GM12864 (cell line): ENCODE measurements at regions not wholly inside any gene's neighbourhood (a gene's known extent, or its start where the extent isn't known, plus 50 kb on each side); places are given as distances from the start of the nearest gene placed in this dataset.

Source experiments
- DNase-seq: peaks from one replicate; pipeline ENCODE4 v3.0.0-alpha.2; 2011; ENCODE audit warnings: low read depth
- H3K4me3 ChIP-seq: 2 replicates; pipeline ENCODE4 v1.5.1; 2011; ENCODE audit warnings: mild to moderate bottlenecking, low read depth, low read length, control low read depth
- CTCF ChIP-seq: IDR thresholded peaks from 2 replicates; pipeline ENCODE4 v1.5.1; 2011; ENCODE audit warnings: low read depth, mild to moderate bottlenecking, moderate library complexity, low read length, control low read depth, inconsistent platforms; ENCODE audit errors: missing control alignments

GRCh38 chr1:14233510-14233909, 365.0 kb upstream of the KAZN start:
- H3K4me3 ChIP-seq, result no peak overlapping the region
- no peak for DNase-seq
- TF ChIP-seq CTCF, result no peak

- TF ChIP-seq CTCF, result no peak
- DNase-seq, result no peak
- no peak overlapping the region for H3K4me3 ChIP-seq
Observed at GRCh38 chr1:14236097-14236496, 362.4 kb upstream of the KAZN start.

GRCh38 chr1:14238472-14239307, 359.8 kb upstream of the KAZN start:
- TF ChIP-seq CTCF, result no peak
- DNase-seq, result no peak
- no peak overlapping the region for H3K4me3 ChIP-seq

- H3K4me3 ChIP-seq, result no peak overlapping the region
- TF ChIP-seq CTCF, result no peak
- no peak for DNase-seq
Observed at GRCh38 chr1:14240265-14240664, 358.2 kb upstream of the KAZN start.

GRCh38 chr1:14242123-14242522, 356.4 kb upstream of the KAZN start:
- no peak for TF ChIP-seq CTCF
- no peak overlapping the region for H3K4me3 ChIP-seq

GRCh38 chr1:14242870-14243269, 355.6 kb upstream of the KAZN start:
- no peak for TF ChIP-seq CTCF
- DNase-seq, result no peak
- H3K4me3 ChIP-seq, result no peak overlapping the region

More at GRCh38 chr1:14242123-14242522, 356.4 kb upstream of the KAZN start:
- no peak for DNase-seq

- H3K4me3 ChIP-seq, result no peak overlapping the region
- no peak for DNase-seq
- no peak for TF ChIP-seq CTCF
Observed at GRCh38 chr1:14245954-14246353, 352.5 kb upstream of the KAZN start.
